Heart left ventricle (tissue), 16 donors: ENCODE measurements at regions not wholly inside any gene's neighbourhood (a gene's known extent, or its start where the extent isn't known, plus 50 kb on each side); places are given as distances from the start of the nearest gene placed in this dataset.

Source experiments
- ATAC-seq, 4 donors: fragments of 200-7000 bp; cut with Tn5 transposase; one replicate each; pipeline ENCODE4 v1.9.1; 2020 to 2022; ENCODE audit warnings: moderate library complexity in 4 of 4, mild to moderate bottlenecking in 3 of 4, moderate number of reproducible peaks in 1 of 4
- DNase-seq, 5 donors: peaks; one replicate each; pipeline ENCODE4 v3.0.0-alpha.2; 2020
- H3K27ac ChIP-seq, 12 donors: fragments of 200-600 bp; sonication (generic) in 4 of 12; one replicate each; pipeline versions ENCODE4 v1.5.0 to v1.8.0; 2016 to 2022; ENCODE audit warnings: mild to moderate bottlenecking in 2 of 12
- H3K27me3 ChIP-seq, 9 donors: fragments of 200-600 bp; sonication (generic) in 2 of 9; one replicate each; pipeline versions ENCODE4 v1.5.1 to v1.8.0; 2016 to 2022; ENCODE audit warnings: mild to moderate bottlenecking in 3 of 9
- H3K36me3 ChIP-seq, 9 donors: fragments of 200-600 bp; sonication (generic) in 2 of 9; one replicate each; pipeline versions ENCODE4 v1.5.0 to v1.8.0; 2018 to 2022; ENCODE audit warnings: mild to moderate bottlenecking in 2 of 9
- H3K4me1 ChIP-seq, 12 donors: fragments of 200-600 bp; sonication (generic) in 4 of 12; one replicate each; pipeline versions ENCODE4 v1.5.0 to v1.8.0; 2016 to 2022; ENCODE audit warnings: mild to moderate bottlenecking in 3 of 12
- H3K4me3 ChIP-seq, 12 donors: fragments of 200-600 bp; sonication (generic) in 4 of 12; one replicate each; pipeline versions ENCODE4 v1.5.0 to v1.8.0; 2017 to 2022; ENCODE audit warnings: mild to moderate bottlenecking in 9 of 12, moderate library complexity in 4 of 12
- H3K9me3 ChIP-seq, 12 donors: fragments of 200-600 bp; sonication (generic) in 4 of 12; one replicate each; pipeline versions ENCODE4 v1.5.0 to v1.8.0; 2016 to 2022; ENCODE audit warnings: mild to moderate bottlenecking in 1 of 12
- POLR2A ChIP-seq, 2 donors: fragments of 450-650 bp; IDR thresholded peaks; one replicate each; pipeline ENCODE4 v1.6.1; 2017; ENCODE audit warnings: antibody characterized with exemption in 2 of 2, mild to moderate bottlenecking in 2 of 2, moderate library complexity in 2 of 2
- WGBS, 4 donors: extraction: QIAGEN DNeasy Blood & Tissue Kit in 2 of 4; methylation state at CpG; one replicate each; pipeline versions ENCODE4 v1.1.5 to v1.1.7; 2013 to 2018; 5-methylcytosine and 5-hydroxymethylcytosine counted together
- intact Hi-C, 10 donors: fragments of 100-400 bp; cut with DNase I; formaldehyde crosslinking; loops; one replicate each; pipeline versions ENCODE4 v1.11.1 to v1.14.2; 2022
- TF ChIP-seq, protein P1 (sequence below), 12 donors: fragments of 200-600 bp; sonication (generic) in 4 of 12; IDR thresholded peaks; one replicate each; pipeline versions ENCODE4 v1.5.0 to v1.8.0; 2018 to 2022; ENCODE audit warnings: antibody characterized with exemption in 12 of 12, mild to moderate bottlenecking in 5 of 12
- donor health status: ischemic (EF 13 %, LVEDD 7.1; RV severe dilation, severe dysfunction).
- donor health status: healthy with polysubstance abuse.
- donor health status: DM: no; HTN: yes; CAD: no.
- donor health status: DM: no; HTN: no; CAD: no.
- donor health status: ischemic (EF 25% LVEDD 6.9; RV normal size, moderate dysfunction).
- donor health status: ischemic (EF 25% LVEDD 5.7; RV mildly dilated, moderate dysfunction).
- donor health status: healthy.
- donor health status: DM: yes; HTN: yes; CAD: no.
- donor health status: ischemic (EF 35%, LVEDD 5.7; RV mildly dilated, moderate dysfunction).
- donor health status: nonischemic (EF 11% LVEDD 7.7; RV severe dilation, severe dysfunction).
- donor health status: DM: yes; HTN: yes; CAD: no.
- donor health status: PGD.
- donor health status: ischemic (EF 29% LVEDD 5.4; RV normal size, mild dysfunction).
- donor health status: nonischemic (EF 23%, LVEDD 6.1; RV moderate dilation, normal function).

DNA sequence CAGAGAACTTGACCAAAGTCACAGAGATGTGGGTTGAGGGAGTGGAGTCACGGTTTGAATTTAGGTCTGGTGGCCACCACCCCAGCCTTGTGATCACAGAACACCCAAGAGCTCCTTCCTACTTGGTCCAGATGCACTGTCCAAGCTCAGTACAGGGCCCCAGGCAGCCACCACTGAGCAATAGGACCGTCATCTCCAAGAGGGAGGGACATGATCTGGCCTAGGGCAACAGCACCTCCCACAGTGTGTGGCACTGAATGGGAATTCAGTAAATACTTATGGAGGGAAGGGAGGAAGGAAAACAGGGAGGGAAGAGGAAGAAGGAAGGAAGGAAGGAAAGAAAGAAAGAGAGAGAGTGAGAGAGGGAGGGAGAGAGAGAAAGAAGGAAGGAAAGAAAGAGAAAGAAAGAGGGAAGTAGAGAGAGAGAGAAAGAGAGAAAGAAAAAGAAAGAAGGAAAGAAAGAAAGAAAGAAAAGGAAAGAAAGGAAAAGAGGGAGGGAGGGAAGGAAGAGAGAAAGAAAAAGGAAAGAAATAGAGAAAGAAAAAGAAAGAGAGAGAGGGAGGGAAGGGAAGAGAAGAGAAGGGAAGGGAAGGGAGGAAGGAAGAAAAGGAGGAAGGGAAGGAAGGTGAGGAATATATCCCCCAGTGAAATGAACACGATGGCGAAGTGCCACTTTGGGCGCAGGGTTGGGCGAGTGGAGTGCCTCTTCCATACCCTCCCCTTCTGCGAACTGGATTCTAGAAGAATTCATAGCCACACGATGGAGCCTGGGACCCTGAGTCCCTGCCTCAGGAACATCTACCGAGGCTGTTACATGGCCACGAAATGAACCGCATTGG lies 243.7 kb downstream of the TFAP2C start:
- Histone ChIP-seq H3K27me3 (peaks cover 0 to 14% (median 3%) of the 10 kb centered on the region in 9 donors), H3K27ac (no peak overlapping the region), H3K4me3 (no peak overlapping the region), H3K4me1 (no peaks in the 10 kb centered on the region), H3K9me3 (peaks cover 0 to 11% (median 1%) of the 10 kb centered on the region in 12 donors), H3K36me3 (no peaks in the 10 kb centered on the region)
- TF ChIP-seq, protein P1, sequence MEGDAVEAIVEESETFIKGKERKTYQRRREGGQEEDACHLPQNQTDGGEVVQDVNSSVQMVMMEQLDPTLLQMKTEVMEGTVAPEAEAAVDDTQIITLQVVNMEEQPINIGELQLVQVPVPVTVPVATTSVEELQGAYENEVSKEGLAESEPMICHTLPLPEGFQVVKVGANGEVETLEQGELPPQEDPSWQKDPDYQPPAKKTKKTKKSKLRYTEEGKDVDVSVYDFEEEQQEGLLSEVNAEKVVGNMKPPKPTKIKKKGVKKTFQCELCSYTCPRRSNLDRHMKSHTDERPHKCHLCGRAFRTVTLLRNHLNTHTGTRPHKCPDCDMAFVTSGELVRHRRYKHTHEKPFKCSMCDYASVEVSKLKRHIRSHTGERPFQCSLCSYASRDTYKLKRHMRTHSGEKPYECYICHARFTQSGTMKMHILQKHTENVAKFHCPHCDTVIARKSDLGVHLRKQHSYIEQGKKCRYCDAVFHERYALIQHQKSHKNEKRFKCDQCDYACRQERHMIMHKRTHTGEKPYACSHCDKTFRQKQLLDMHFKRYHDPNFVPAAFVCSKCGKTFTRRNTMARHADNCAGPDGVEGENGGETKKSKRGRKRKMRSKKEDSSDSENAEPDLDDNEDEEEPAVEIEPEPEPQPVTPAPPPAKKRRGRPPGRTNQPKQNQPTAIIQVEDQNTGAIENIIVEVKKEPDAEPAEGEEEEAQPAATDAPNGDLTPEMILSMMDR (IDR thresholded peaks at IDR 0.05), result no peak
- no peak for TF ChIP-seq POLR2A (IDR thresholded peaks at IDR 0.05)
- WGBS, 4 donors, result 80 to 87% (median 83%) methylated on average over 11 of the region's 11 CpGs
- intact Hi-C loops, result no loop called here
- ATAC-seq, result no peak
- DNase-seq, result no peak

DNA sequence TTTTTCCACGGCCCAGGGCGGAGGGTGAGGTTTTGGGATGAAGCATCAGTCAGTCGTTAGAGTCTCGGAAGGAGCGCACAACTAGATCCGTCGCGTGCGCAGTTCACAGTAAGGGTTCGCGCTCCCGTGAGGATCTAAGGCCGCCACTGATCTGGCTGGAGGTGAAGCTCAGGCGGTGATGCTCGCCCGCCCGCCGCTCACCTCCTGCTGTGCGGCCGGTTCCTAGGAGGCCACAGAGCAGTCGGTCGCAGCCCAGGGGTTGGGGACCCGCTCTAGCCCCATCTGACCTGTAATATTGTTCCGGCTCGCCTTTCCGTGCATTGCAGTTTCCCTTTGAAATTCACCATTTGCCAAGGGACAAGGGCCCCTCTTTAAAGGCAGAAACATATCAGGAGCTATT lies 244.7 kb downstream of the TFAP2C start:
- intact Hi-C loops, result no loop called here
- peaks cover 0 to 2% (median 0%) of the 10 kb centered on the region in 12 donors for H3K9me3 ChIP-seq
- 85 to 88% (median 87%) methylated on average over 26 of the region's 26 CpGs for WGBS, 4 donors
- no peaks in the 10 kb centered on the region for H3K36me3 ChIP-seq
- H3K4me3 ChIP-seq, result no peak overlapping the region
- TF ChIP-seq POLR2A (IDR thresholded peaks at IDR 0.05), result no peak
- TF ChIP-seq, protein P1 (IDR thresholded peaks at IDR 0.05), result no peak
- ATAC-seq (no peak), DNase-seq (no peak)
- peaks cover 0 to 12% (median 3%) of the 10 kb centered on the region in 9 donors for H3K27me3 ChIP-seq
- H3K4me1 ChIP-seq, result no peaks in the 10 kb centered on the region
- no peak overlapping the region for H3K27ac ChIP-seq

DNA sequence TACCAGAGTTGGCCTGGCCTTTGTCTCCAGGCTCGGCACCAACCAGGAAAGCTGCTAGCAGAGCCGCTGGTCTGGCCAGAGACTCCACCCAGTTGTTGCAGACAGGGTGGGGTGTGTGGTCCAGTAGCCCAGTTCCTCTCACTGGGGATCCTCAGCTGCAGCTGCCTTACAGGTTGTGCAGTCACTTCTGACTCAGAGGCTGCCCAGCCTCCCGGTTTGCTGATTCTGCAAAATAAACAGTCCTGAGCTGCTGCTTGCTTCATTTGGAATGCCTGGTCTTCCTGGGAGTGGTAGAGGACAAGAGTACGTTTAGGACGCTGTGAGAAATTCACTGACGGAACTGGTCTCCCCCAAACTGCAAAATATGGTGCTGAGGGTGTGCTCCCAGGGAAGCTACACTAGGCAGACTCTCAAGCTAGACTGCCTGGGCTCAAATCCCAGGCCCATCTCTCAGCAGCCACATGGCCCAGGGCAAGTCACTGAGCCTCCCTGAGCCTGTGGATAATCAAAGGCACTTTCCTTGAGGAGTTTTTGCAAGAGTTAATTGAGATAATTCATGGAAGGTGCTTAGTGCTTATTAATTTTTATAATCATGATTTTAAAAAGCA lies 246.1 kb downstream of the TFAP2C start:
- no peak for DNase-seq
- Histone ChIP-seq H3K4me1 (no peaks in the 10 kb centered on the region), H3K27me3 (peaks cover 0 to 12% (median 0%) of the 10 kb centered on the region in 9 donors), H3K27ac (no peak overlapping the region), H3K9me3 (peaks cover 0 to 2% (median 0%) of the 10 kb centered on the region in 12 donors), H3K36me3 (no peaks in the 10 kb centered on the region), H3K4me3 (no peak overlapping the region)
- TF ChIP-seq, protein P1 (IDR thresholded peaks at IDR 0.05), result no peak
- TF ChIP-seq POLR2A (IDR thresholded peaks at IDR 0.05), result no peak
- ATAC-seq, result no peak
- intact Hi-C loops, result no loop called here
- WGBS, 4 donors, result 29 to 49% (median 39%) methylated on average over 6 of the region's 6 CpGs

DNA sequence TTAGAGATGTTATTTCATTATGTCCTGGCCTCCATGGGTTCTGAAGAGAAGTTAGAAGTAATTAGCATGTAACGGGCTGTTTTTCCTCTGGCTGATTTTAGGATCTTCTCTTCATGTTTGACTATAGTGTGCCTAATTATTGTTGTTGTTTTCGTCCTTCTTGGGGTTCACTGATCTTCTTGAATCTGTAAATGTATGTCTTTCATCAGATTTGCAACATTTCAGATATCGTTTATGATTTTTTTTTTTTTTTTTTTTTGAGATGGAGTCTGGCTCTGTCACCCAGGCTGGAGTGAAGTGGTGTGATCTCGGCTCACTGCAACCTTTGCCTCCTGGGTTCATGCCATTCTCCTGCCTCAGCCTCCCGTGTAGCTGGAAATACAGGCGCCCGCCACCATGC lies 246.7 kb downstream of the TFAP2C start:
- Histone ChIP-seq H3K27ac (no peak overlapping the region), H3K4me1 (no peaks in the 10 kb centered on the region), H3K27me3 (peaks cover 0 to 6% (median 0%) of the 10 kb centered on the region in 9 donors), H3K9me3 (peaks cover 0 to 2% (median 0%) of the 10 kb centered on the region in 12 donors), H3K36me3 (no peaks in the 10 kb centered on the region), H3K4me3 (no peak overlapping the region)
- WGBS, 4 donors, result 82 to 85% (median 84%) methylated on average over 7 of the region's 7 CpGs
- TF ChIP-seq, protein P1 (IDR thresholded peaks at IDR 0.05), result no peak
- no peak for TF ChIP-seq POLR2A (IDR thresholded peaks at IDR 0.05)
- intact Hi-C loops, result no loop called here
- DNase-seq, result no peak
- ATAC-seq, result no peak
